AG04449 (cell line): ENCODE measurements at regions not wholly inside any gene's neighbourhood (a gene's known extent, or its start where the extent isn't known, plus 50 kb on each side); places are given as distances from the start of the nearest gene placed in this dataset.

ENCODE experiments used
- CTCF ChIA-PET: fragments of 350-600 bp; formaldehyde crosslinking; extraction: SDS; loops from one replicate; lab custom pipeline; 2021; ENCODE audit warnings: antibody characterized with exemption; lab: Yijun Ruan, JAX
- POLR2A ChIA-PET: fragments of 400-600, 350-600 bp; formaldehyde crosslinking; extraction: SDS; loops from one replicate; lab custom pipeline; 2020; ENCODE audit warnings: antibody characterized with exemption, inconsistent platforms; lab: Yijun Ruan, JAX
- DNase-seq: peaks from one replicate; pipeline ENCODE4 v3.0.0-alpha.2; 2010; ENCODE audit warnings: low read depth, low spot score
- H3K4me3 ChIP-seq: 2 replicates; pipeline ENCODE4 v1.5.1; 2011; ENCODE audit warnings: low read depth, mild to moderate bottlenecking, control low read depth, low read length
- CTCF ChIP-seq: IDR thresholded peaks from one replicate; pipeline ENCODE4 v1.5.1; 2011; ENCODE audit warnings: mild to moderate bottlenecking, moderate library complexity, low read length, control low read depth, inconsistent platforms; ENCODE audit not compliant: insufficient read depth; ENCODE audit errors: missing control alignments

GRCh38 chr16:58960484-58960883, 226.4 kb upstream of the GOT2 start:
- ChIA-PET POLR2A (no interaction called here), CTCF (no interaction called here)
- TF ChIP-seq CTCF, result no peak
- no peak for DNase-seq
- no peak overlapping the region for H3K4me3 ChIP-seq

DNA sequence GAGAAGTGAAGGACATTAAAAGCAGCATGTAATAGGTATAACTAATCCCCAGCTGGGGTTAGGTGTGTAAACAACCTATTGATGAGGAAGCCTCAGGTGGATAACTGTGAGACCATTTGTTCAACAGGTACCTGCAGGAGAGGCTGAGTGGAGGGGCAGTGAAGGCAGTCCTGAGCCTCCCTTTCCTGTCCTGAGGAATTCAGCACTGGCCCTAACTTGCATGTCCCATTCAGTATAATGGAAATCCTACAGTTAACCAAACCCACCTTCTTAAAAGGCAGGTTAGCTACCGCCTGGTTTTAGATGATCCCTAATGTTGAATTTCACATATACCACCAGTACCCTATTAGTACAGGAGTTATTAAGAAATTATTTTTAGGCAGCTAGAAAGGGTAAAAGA, 225.9 kb upstream of the GOT2 start:
- no peak for TF ChIP-seq CTCF
- no peak overlapping the region for H3K4me3 ChIP-seq
- no peak for DNase-seq
- ChIA-PET POLR2A (no interaction called here), CTCF (no interaction called here)

DNA sequence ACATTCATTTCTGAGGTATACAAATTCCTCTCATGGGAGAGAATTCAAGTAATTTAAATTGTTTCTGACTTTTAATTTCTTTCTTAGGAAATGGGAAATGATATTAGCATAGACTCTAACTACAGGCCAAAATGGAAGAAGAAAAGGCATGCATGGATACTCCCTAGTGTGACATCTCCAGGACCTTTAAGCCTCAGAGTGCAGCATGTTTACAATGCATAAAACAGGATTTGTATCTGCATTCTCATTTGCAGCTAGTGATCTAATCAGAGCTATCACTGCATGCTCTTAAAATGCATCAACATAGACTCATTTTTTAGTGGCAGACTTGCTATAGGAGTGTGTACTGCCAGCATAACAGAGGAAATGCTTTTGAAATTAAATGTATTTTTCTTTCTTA, 224.6 kb upstream of the GOT2 start:
- no peak overlapping the region for H3K4me3 ChIP-seq
- ChIA-PET POLR2A (no interaction called here), CTCF (no interaction called here)
- no peak for DNase-seq
- TF ChIP-seq CTCF, result no peak

GRCh38 chr16:58948244-58948643, 214.1 kb upstream of the GOT2 start:
- ChIA-PET CTCF (no interaction called here), POLR2A (no interaction called here)
- TF ChIP-seq CTCF, result no peak
- no peak for DNase-seq
- H3K4me3 ChIP-seq, result no peak overlapping the region

DNA sequence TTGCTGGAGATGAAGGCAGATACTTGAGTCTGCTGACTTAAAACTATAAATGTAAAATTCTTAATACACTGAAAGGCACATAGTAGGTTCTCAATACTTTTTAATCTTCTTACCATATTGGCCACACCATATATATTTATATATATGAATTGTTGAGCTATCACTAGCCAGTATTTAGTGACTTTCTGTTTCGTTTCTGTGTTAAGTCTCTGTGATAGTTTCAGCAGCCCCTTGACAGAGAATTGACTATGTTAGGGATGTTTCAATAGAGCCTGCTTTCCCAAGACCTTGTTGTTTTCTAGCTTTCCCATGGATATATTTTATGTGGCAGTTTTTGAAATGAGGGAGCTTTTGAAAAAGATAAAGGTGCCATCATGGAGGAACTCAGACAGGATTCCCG, 206.5 kb upstream of the GOT2 start:
- no peak for DNase-seq
- no peak overlapping the region for H3K4me3 ChIP-seq
- POLR2A ChIA-PET, result no interaction called here
- no peak for TF ChIP-seq CTCF
- CTCF ChIA-PET, result no interaction called here

- ChIA-PET POLR2A (no interaction called here), CTCF (no interaction called here)
- no peak overlapping the region for H3K4me3 ChIP-seq
- TF ChIP-seq CTCF, result no peak
- DNase-seq, result no peak
Observed at GRCh38 chr16:58938811-58939210, 204.7 kb upstream of the GOT2 start.
